ENCODE measurements at regions not wholly inside any gene's neighbourhood (a gene's known extent, or its start where the extent isn't known, plus 50 kb on each side); places are given as distances from the start of the nearest gene placed in this dataset.

GRCh38 chr20:57111028-57111373 lies 155.4 kb downstream of the BMP7 start:
- TF ChIP-seq CTCF (IDR thresholded peaks at IDR 0.05), result no peak
- no peak for TF ChIP-seq POLR2AphosphoS5 (IDR thresholded peaks at IDR 0.05; ENCODE audit: insufficient read depth in 1 of 2, low read depth in 1 of 2)
- TF ChIP-seq POLR2A (IDR thresholded peaks at IDR 0.05), result no peak

Measured in vagina (tissue), 2 donors.